H1 (cell line): ENCODE measurements at regions not wholly inside any gene's neighbourhood (a gene's known extent, or its start where the extent isn't known, plus 50 kb on each side); places are given as distances from the start of the nearest gene placed in this dataset.

ENCODE experiments used
- CTCF ChIA-PET: fragments of 300-600 bp; sonication (Branson Sonifier 250); formaldehyde crosslinking; loops from one replicate; lab custom pipeline; 2021; ENCODE audit not compliant: partially characterized antibody; lab: Charles Lee
- POLR2A ChIA-PET: fragments of 300-600 bp; sonication (Branson Sonifier 250); formaldehyde crosslinking; loops from one replicate; lab custom pipeline; 2021; ENCODE audit warnings: inconsistent platforms; ENCODE audit not compliant: partially characterized antibody; lab: Charles Lee
- DNase-seq, 2 experiments: peaks; one replicate each; pipeline versions ENCODE4 v3.0.0 to v3.0.0-alpha.2; 2010 to 2022; ENCODE audit warnings: low spot score in 2 of 2, low read depth in 1 of 2, mixed read lengths in 1 of 2
- FAIRE-seq: peaks from 2 replicates; lab custom pipeline; 2011; peaks lifted over from hg19 to GRCh38; lab: Jason Lieb, UNC
- H2AFZ ChIP-seq: 2 replicates; pipeline ENCODE4 v1.8.1; 2012; ENCODE audit warnings: low read length, inconsistent platforms
- H2AK5ac ChIP-seq: 2 replicates; pipeline ENCODE4 v1.6.1; 2013; ENCODE audit warnings: low read depth, low read length
- H2BK120ac ChIP-seq: replicated peaks from 2 replicates; pipeline ENCODE3; 2013; ENCODE audit warnings: low read depth, low read length, inconsistent platforms
- H2BK12ac ChIP-seq: 2 replicates; pipeline ENCODE4 v1.6.1; 2013; ENCODE audit warnings: low read depth, low read length
- H2BK15ac ChIP-seq: 2 replicates; pipeline ENCODE4 v1.6.1; 2013; ENCODE audit warnings: low read length
- H2BK20ac ChIP-seq: 2 replicates; pipeline ENCODE4 v1.6.1; 2013; ENCODE audit warnings: low read length
- H2BK5ac ChIP-seq: 2 replicates; pipeline ENCODE4 v1.6.1; 2013; ENCODE audit warnings: low read depth, low read length
- H3K14ac ChIP-seq: 2 replicates; pipeline ENCODE4 v1.6.1; 2013; ENCODE audit warnings: inconsistent platforms; ENCODE audit not compliant: insufficient read length
- H3K18ac ChIP-seq: 2 replicates; pipeline ENCODE4 v1.6.1; 2013; ENCODE audit warnings: low read length; ENCODE audit errors: extremely low read depth
- H3K23ac ChIP-seq: 2 replicates; pipeline ENCODE4 v1.6.1; 2013; ENCODE audit warnings: inconsistent platforms; ENCODE audit not compliant: insufficient read length
- H3K23me2 ChIP-seq: 2 replicates; pipeline ENCODE4 v1.6.1; 2013; ENCODE audit warnings: low read depth, low read length
- H3K27ac ChIP-seq: 2 replicates; pipeline ENCODE4 v1.6.1; 2011; ENCODE audit warnings: low read depth, low read length, inconsistent platforms
- H3K27me3 ChIP-seq, 4 experiments: replicated peaks in 1 of 4; 1 replicate in 1 of 4; 2 replicates in 3 of 4; pipeline versions ENCODE4 v1.6.1 to v1.8.1; 2011 to 2013; ENCODE audit warnings: low read length in 3 of 4, mild to moderate bottlenecking in 3 of 4, inconsistent platforms in 2 of 4, mixed read lengths in 2 of 4, moderate library complexity in 1 of 4; ENCODE audit not compliant: control insufficient read depth in 3 of 4, insufficient read depth in 3 of 4; ENCODE audit errors: extremely low read depth in 1 of 4
- H3K36me3 ChIP-seq, 4 experiments: 2 replicates each; pipeline versions ENCODE4 v1.6.1 to v1.8.1; 2011 to 2013; ENCODE audit warnings: mild to moderate bottlenecking in 4 of 4, low read length in 3 of 4, moderate library complexity in 2 of 4, control low read depth in 1 of 4, inconsistent platforms in 1 of 4; ENCODE audit not compliant: insufficient read depth in 4 of 4, control insufficient read depth in 2 of 4
- H3K4ac ChIP-seq: replicated peaks from 2 replicates; pipeline ENCODE3; 2013; ENCODE audit warnings: low read length, low read depth, mixed read lengths, inconsistent platforms; ENCODE audit not compliant: insufficient read length
- H3K4me1 ChIP-seq, 4 experiments: replicated peaks in 1 of 4; 1 replicate in 1 of 4; 2 replicates in 3 of 4; pipeline versions ENCODE4 v1.6.1 to v1.8.1; 2011 to 2013; ENCODE audit warnings: low read length in 3 of 4, inconsistent platforms in 2 of 4, mixed read lengths in 1 of 4; ENCODE audit not compliant: insufficient read depth in 4 of 4, control insufficient read depth in 3 of 4
- H3K4me2 ChIP-seq, 2 experiments: 2 replicates each; pipeline versions ENCODE4 v1.6.1 to v1.8.1; 2011 to 2013; ENCODE audit warnings: low read depth in 2 of 2, low read length in 2 of 2, control low read depth in 1 of 2, inconsistent platforms in 1 of 2, mild to moderate bottlenecking in 1 of 2; ENCODE audit not compliant: insufficient read depth in 1 of 2
- H3K4me3 ChIP-seq, 4 experiments: fragments of 200-600, 300-600 bp in 1 of 4; sonication (generic), shearing (Covaris generic), sonication (Bioruptor Twin) in 1 of 4; 2 replicates each; pipeline versions ENCODE4 v1.5.1 to v1.8.1; 2011 to 2016; ENCODE audit warnings: low read length in 4 of 4, low read depth in 3 of 4, control low read depth in 2 of 4, inconsistent platforms in 2 of 4, mild to moderate bottlenecking in 2 of 4, mixed read lengths in 1 of 4, moderate library complexity in 1 of 4; ENCODE audit not compliant: insufficient read depth in 2 of 4; ENCODE audit errors: extremely low read depth in 1 of 4
- H3K56ac ChIP-seq: replicated peaks from 2 replicates; pipeline ENCODE3; 2013; ENCODE audit warnings: low read depth, mild to moderate bottlenecking, mixed read lengths, low read length, inconsistent platforms; ENCODE audit not compliant: insufficient read length
- H3K79me1 ChIP-seq: 2 replicates; pipeline ENCODE4 v1.6.1; 2013; ENCODE audit warnings: low read depth, low read length, control low read depth
- H3K79me2 ChIP-seq, 2 experiments: 2 replicates each; pipeline versions ENCODE4 v1.6.1 to v1.8.1; 2012 to 2013; ENCODE audit warnings: low read length in 2 of 2, mild to moderate bottlenecking in 2 of 2, inconsistent platforms in 1 of 2; ENCODE audit not compliant: insufficient read depth in 2 of 2, control insufficient read depth in 1 of 2
- H3K9ac ChIP-seq, 4 experiments: replicated peaks in 1 of 4; 1 replicate in 1 of 4; 2 replicates in 3 of 4; pipeline versions ENCODE4 v1.6.1 to v1.8.1; 2011 to 2013; ENCODE audit warnings: low read depth in 3 of 4, low read length in 3 of 4, control low read depth in 2 of 4, mild to moderate bottlenecking in 2 of 4, moderate library complexity in 2 of 4, inconsistent platforms in 1 of 4; ENCODE audit errors: extremely low read depth in 1 of 4
- H3K9me3 ChIP-seq, 2 experiments: 2 replicates each; pipeline versions ENCODE4 v1.6.1 to v1.8.1; 2012 to 2013; ENCODE audit warnings: mild to moderate bottlenecking in 2 of 2, moderate library complexity in 2 of 2, control low read depth in 1 of 2, inconsistent platforms in 1 of 2, low read depth in 1 of 2, low read length in 1 of 2, mixed read lengths in 1 of 2; ENCODE audit not compliant: insufficient read depth in 2 of 2
- H4K20me1 ChIP-seq, 2 experiments: replicated peaks in 1 of 2; 2 replicates each; pipeline versions ENCODE3 to v1.8.1; 2011 to 2013; ENCODE audit warnings: inconsistent platforms in 2 of 2, low read length in 2 of 2, mild to moderate bottlenecking in 1 of 2; ENCODE audit not compliant: insufficient read depth in 2 of 2, control insufficient read depth in 1 of 2
- H4K5ac ChIP-seq: 2 replicates; pipeline ENCODE4 v1.6.1; 2013; ENCODE audit warnings: low read length, low read depth, mixed read lengths, inconsistent platforms; ENCODE audit not compliant: insufficient read length
- H4K8ac ChIP-seq: 2 replicates; pipeline ENCODE4 v1.8.0; 2013; ENCODE audit warnings: mild to moderate bottlenecking, moderate library complexity, low read length, inconsistent platforms; ENCODE audit not compliant: insufficient read depth; ENCODE audit errors: extremely low read depth
- H4K91ac ChIP-seq: replicated peaks from 2 replicates; pipeline ENCODE3; 2013; ENCODE audit warnings: low read length, mixed read lengths, inconsistent platforms; ENCODE audit not compliant: insufficient read length
- BACH1 ChIP-seq: IDR thresholded peaks from 2 replicates; pipeline ENCODE4 v1.6.1; 2012; ENCODE audit warnings: low read length, improper control_type of control experiment
- CTBP2 ChIP-seq: IDR thresholded peaks from 2 replicates; pipeline ENCODE4 v1.7.0; 2011; ENCODE audit warnings: borderline replicate concordance, mild to moderate bottlenecking, moderate library complexity, mixed read lengths, low read length; ENCODE audit not compliant: insufficient read depth, insufficient read length
- E2F6 ChIP-seq: IDR thresholded peaks from 2 replicates; pipeline ENCODE4 v1.6.1; 2012; ENCODE audit warnings: inconsistent platforms
- KDM4A ChIP-seq: IDR thresholded peaks from one replicate; pipeline ENCODE4 v1.7.1; 2012; ENCODE audit warnings: low read depth, mild to moderate bottlenecking, moderate library complexity, low read length, inconsistent platforms; ENCODE audit not compliant: severe bottlenecking
- MAX ChIP-seq: IDR thresholded peaks from 2 replicates; pipeline ENCODE4 v1.6.1; 2012; ENCODE audit warnings: inconsistent platforms
- POLR2A ChIP-seq, 2 experiments: IDR thresholded peaks; 1 replicate in 1 of 2; 2 replicates in 1 of 2; pipeline ENCODE4 v1.6.1; 2011; ENCODE audit warnings: low read depth in 2 of 2, low read length in 2 of 2, mild to moderate bottlenecking in 2 of 2; ENCODE audit errors: control extremely low read depth in 1 of 2
- POLR2AphosphoS5 ChIP-seq: IDR thresholded peaks from 2 replicates; pipeline ENCODE4 v1.6.1; 2011; ENCODE audit warnings: low read depth, low read length
- RAD21 ChIP-seq, 2 experiments: IDR thresholded peaks in 1 of 2; conservative IDR thresholded peaks in 1 of 2; 2 replicates each; pipeline ENCODE4 v1.6.1; 2011; ENCODE audit warnings: low read depth in 2 of 2, low read length in 2 of 2, improper control_type of control experiment in 1 of 2, inconsistent platforms in 1 of 2, mild to moderate bottlenecking in 1 of 2, moderate library complexity in 1 of 2
- RFX5 ChIP-seq: IDR thresholded peaks from 2 replicates; pipeline ENCODE4 v1.6.1; 2011; ENCODE audit warnings: low read depth, low read length, improper control_type of control experiment, borderline replicate concordance
- SUZ12 ChIP-seq: fragments of 200-600 bp; sonication (generic); IDR thresholded peaks from 2 replicates; pipeline ENCODE4 v1.6.1; 2012; ENCODE audit warnings: mild to moderate bottlenecking, inconsistent platforms, low read length, moderate library complexity, mixed read lengths
- TCF12 ChIP-seq: IDR thresholded peaks from 2 replicates; pipeline ENCODE4 v1.6.1; 2011; ENCODE audit warnings: low read depth, mild to moderate bottlenecking, low read length
- TEAD4 ChIP-seq: IDR thresholded peaks from 2 replicates; pipeline ENCODE4 v1.6.1; 2012; ENCODE audit warnings: low read depth, low read length, inconsistent platforms, mixed read lengths
- ZNF274 ChIP-seq: IDR thresholded peaks from 2 replicates; pipeline ENCODE4 v1.7.0; 2012; ENCODE audit warnings: low read length, borderline replicate concordance; ENCODE audit errors: extremely low read depth
- WGBS, 2 experiments: shearing (Covaris generic) in 1 of 2; methylation state at CpG; one replicate each; pipeline versions ENCODE4 v1.1.6 to v1.1.7; 2013 to 2015; ENCODE audit warnings: low lambda C conversion rate in 2 of 2, mixed read lengths in 2 of 2, inconsistent platforms in 1 of 2, low coverage in 1 of 2, missing lambda C conversion rate in 1 of 2; ENCODE audit not compliant: insufficient replicate concordance in 2 of 2, insufficient coverage in 1 of 2, insufficient read length in 1 of 2; ENCODE audit errors: extremely low coverage in 1 of 2, missing lambda C conversion rate in 1 of 2; 5-methylcytosine and 5-hydroxymethylcytosine counted together

- Histone ChIP-seq H2BK120ac (peak overlapping the region; percentile 97), H3K36me3 (no peaks in the 10 kb centered on the region), H4K8ac (no peak overlapping the region), H3K27me3 (no peaks in the 10 kb centered on the region), H2BK12ac (peak overlapping the region; percentile 85; the same call in 1 of the 2 replicates), H3K27ac (no peak overlapping the region), H2BK15ac (no peak overlapping the region), H3K4me2 (peak overlapping the region in 1 of 2 experiments; percentile 39; a peak in 2 of 4 replicates), H3K79me1 (no peaks in the 10 kb centered on the region), H3K79me2 (no peaks in the 10 kb centered on the region), H3K4me1 (peaks cover 3 to 26% (median 11%) of the 10 kb centered on the region in 4 experiments; a peak in 6 of 7 replicates), H2BK20ac (peak overlapping the region; percentile 88), H4K5ac (peak overlapping the region; percentile 94), H3K4me3 (no peak overlapping the region), H3K9me3 (no peaks in the 10 kb centered on the region), H3K56ac (no peak overlapping the region), H2AK5ac (no peak overlapping the region), H4K91ac (peak overlapping the region; percentile 99), H3K9ac (peak overlapping the region in 1 of 4 experiments; percentile 19; a peak in 2 of 7 replicates), H3K4ac (no peak overlapping the region), H4K20me1 (no peaks in the 10 kb centered on the region), H3K14ac (no peak overlapping the region), H2BK5ac (peak overlapping the region; percentile 83; the same call in 1 of the 2 replicates), H3K18ac (no peak overlapping the region), H3K23me2 (no peaks in the 10 kb centered on the region), H2AFZ (no peak overlapping the region), H3K23ac (no peak overlapping the region)
- 87% methylated on average over 7 of the region's 7 CpGs; no CpG with 5 or more reads in 1 of the 2 experiments for WGBS, 2 experiments
- ChIA-PET CTCF (interaction anchor here (0.6 to 2.3 kb wide), 8 partner anchors 9 to 273 kb away, joined by 3 to 7 read pairs (median 4); no protein-coding TSS in a partner anchor), POLR2A (interaction anchor here (0.6 to 1.4 kb wide), 3 partner anchors 10 to 70 kb away, joined by 3 to 5 read pairs (median 4); no protein-coding TSS in a partner anchor)
- FAIRE-seq (no peak), DNase-seq (no peak)
- TF ChIP-seq POLR2AphosphoS5: no peak
- TF ChIP-seq CTBP2: no peak
- no peak for TF ChIP-seq RAD21 (IDR thresholded peaks at IDR 0.05 in 1 of 2, conservative IDR thresholded peaks at IDR 0.05 in 1 of 2; ENCODE audit: low read depth in 2 of 2, low read length in 2 of 2)
- TF ChIP-seq TEAD4: no peak
- TF ChIP-seq MAX: no peak
- TF ChIP-seq E2F6: no peak
- TF ChIP-seq POLR2A (IDR thresholded peaks at IDR 0.05; ENCODE audit: control extremely low read depth in 1 of 2, low read depth in 2 of 2, low read length in 2 of 2): no peak
- no peak for TF ChIP-seq BACH1
- TF ChIP-seq SUZ12: no peak
- TF ChIP-seq ZNF274: no peak
- no peak for TF ChIP-seq TCF12
- TF ChIP-seq KDM4A: no peak
- no peak for TF ChIP-seq RFX5
Observed at GRCh38 chr2:176746411-176746810, 466.2 kb upstream of the HNRNPA3 start.
